ENCODE measurements at regions not wholly inside any gene's neighbourhood (a gene's known extent, or its start where the extent isn't known, plus 50 kb on each side); places are given as distances from the start of the nearest gene placed in this dataset.

- H3K9me3 ChIP-seq, result no peaks in the 10 kb centered on the region
- H3K27me3 ChIP-seq, result no peaks in the 10 kb centered on the region
- H3K4me1 ChIP-seq, result no peaks in the 10 kb centered on the region
- no peak overlapping the region for H3K27ac ChIP-seq
- 82 to 83% methylated on average over 4 of the region's 4 CpGs for WGBS, 2 donors
- TF ChIP-seq, protein P1, sequence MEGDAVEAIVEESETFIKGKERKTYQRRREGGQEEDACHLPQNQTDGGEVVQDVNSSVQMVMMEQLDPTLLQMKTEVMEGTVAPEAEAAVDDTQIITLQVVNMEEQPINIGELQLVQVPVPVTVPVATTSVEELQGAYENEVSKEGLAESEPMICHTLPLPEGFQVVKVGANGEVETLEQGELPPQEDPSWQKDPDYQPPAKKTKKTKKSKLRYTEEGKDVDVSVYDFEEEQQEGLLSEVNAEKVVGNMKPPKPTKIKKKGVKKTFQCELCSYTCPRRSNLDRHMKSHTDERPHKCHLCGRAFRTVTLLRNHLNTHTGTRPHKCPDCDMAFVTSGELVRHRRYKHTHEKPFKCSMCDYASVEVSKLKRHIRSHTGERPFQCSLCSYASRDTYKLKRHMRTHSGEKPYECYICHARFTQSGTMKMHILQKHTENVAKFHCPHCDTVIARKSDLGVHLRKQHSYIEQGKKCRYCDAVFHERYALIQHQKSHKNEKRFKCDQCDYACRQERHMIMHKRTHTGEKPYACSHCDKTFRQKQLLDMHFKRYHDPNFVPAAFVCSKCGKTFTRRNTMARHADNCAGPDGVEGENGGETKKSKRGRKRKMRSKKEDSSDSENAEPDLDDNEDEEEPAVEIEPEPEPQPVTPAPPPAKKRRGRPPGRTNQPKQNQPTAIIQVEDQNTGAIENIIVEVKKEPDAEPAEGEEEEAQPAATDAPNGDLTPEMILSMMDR (IDR thresholded peaks at IDR 0.05), result no peak
- no peak for TF ChIP-seq EP300 (IDR thresholded peaks at IDR 0.05)
- no peak for TF ChIP-seq POLR2A (IDR thresholded peaks at IDR 0.05)
- no peak for TF ChIP-seq POLR2AphosphoS5 (IDR thresholded peaks at IDR 0.05)
- DNase-seq, result no peak
- H3K36me3 ChIP-seq, result no peaks in the 10 kb centered on the region
- H3K4me3 ChIP-seq, result no peak overlapping the region
- intact Hi-C loops (cut with DNase I), result no loop called here
Observed at GRCh38 chr16:13291591-13292333, 390.4 kb downstream of the SHISA9 start.

DNA sequence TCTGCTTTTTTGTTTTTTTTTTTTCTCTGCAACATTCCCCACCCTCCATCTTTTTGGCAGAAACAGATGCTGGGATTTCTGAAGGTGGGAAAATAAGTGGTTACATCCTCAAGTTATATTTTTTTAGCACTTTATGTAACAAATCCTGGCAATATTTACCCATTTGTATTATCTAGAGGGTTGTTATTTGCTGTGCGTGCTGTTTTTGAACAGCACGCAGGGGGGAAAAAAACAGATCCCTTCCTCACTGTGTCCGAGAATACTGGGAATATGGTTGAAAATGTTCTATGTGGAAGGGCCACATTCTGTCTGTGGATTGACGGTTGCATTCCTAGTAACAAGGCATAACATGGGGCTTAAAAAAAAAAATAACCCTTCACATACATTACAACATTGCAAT, 394.8 kb downstream of the SHISA9 start:
- 91% methylated on average over 4 of the region's 4 CpGs for WGBS, 2 donors
- no peak overlapping the region for H3K27ac ChIP-seq
- intact Hi-C loops (cut with DNase I), result no loop called here
- no peaks in the 10 kb centered on the region for H3K36me3 ChIP-seq
- no peaks in the 10 kb centered on the region for H3K4me1 ChIP-seq
- TF ChIP-seq POLR2AphosphoS5 (IDR thresholded peaks at IDR 0.05), result no peak
- TF ChIP-seq EP300 (IDR thresholded peaks at IDR 0.05), result no peak
- TF ChIP-seq, protein P1 (IDR thresholded peaks at IDR 0.05), result no peak
- TF ChIP-seq POLR2A (IDR thresholded peaks at IDR 0.05), result no peak
- H3K27me3 ChIP-seq, result no peaks in the 10 kb centered on the region
- no peak overlapping the region for H3K4me3 ChIP-seq
- no peaks in the 10 kb centered on the region for H3K9me3 ChIP-seq
- DNase-seq, result no peak

GRCh38 chr16:13298666-13299065, 397.3 kb downstream of the SHISA9 start:
- TF ChIP-seq EP300 (IDR thresholded peaks at IDR 0.05), result no peak
- TF ChIP-seq, protein P1 (IDR thresholded peaks at IDR 0.05), result no peak
- intact Hi-C loops (cut with DNase I), result no loop called here
- DNase-seq, result no peak
- Histone ChIP-seq H3K4me1 (no peaks in the 10 kb centered on the region), H3K27ac (no peak overlapping the region), H3K27me3 (no peaks in the 10 kb centered on the region), H3K4me3 (no peak overlapping the region), H3K9me3 (no peaks in the 10 kb centered on the region), H3K36me3 (no peaks in the 10 kb centered on the region)
- 59 to 76% methylated on average over 5 of the region's 5 CpGs for WGBS, 2 donors

DNA sequence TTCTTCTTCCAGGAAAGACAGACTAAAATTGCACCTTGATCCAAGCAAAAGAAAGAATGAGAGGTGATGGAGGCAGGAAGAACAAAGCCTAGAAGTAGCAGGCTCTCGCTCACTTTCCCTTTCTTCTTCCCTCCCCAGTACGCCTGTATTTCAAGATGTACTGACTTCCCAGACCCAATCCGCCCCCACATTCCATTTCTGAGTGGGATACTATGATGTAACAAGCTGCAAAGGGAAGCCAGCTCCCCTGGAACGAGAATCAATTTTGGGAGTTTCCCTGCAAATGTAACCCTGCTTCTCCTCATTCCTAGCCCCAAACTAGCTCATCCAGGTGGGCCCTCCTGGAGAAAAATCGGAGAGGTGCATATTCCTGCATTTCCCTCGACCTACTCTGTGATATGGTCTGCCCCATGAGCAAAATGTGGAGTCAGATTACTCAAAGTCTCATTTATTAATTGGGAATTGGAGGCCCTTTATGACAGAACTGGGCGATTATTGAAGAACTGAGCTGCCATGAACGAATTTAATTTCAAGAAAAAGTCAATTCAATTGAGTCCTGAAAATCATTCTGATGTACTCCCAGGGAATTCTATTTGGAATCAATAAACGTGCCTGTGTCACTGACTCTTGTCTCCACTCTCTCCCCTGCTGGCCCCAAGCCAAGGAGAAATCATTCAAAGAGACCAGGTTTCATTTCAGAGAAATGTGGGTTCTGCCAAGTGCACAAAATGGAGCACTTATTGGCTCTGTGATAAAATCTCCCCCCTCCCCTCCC, 398.9 kb downstream of the SHISA9 start:
- no peaks in the 10 kb centered on the region for H3K27me3 ChIP-seq
- TF ChIP-seq POLR2AphosphoS5 (IDR thresholded peaks at IDR 0.05) (no peak), POLR2A (IDR thresholded peaks at IDR 0.05) (no peak), EP300 (IDR thresholded peaks at IDR 0.05) (no peak)
- TF ChIP-seq, protein P1 (IDR thresholded peaks at IDR 0.05), result no peak
- intact Hi-C loops (cut with DNase I), result no loop called here
- H3K4me1 ChIP-seq, result no peaks in the 10 kb centered on the region
- H3K4me3 ChIP-seq, result no peak overlapping the region
- DNase-seq, result no peak
- H3K36me3 ChIP-seq, result no peaks in the 10 kb centered on the region
- 64 to 69% methylated on average over 9 of the region's 9 CpGs for WGBS, 2 donors
- H3K9me3 ChIP-seq, result no peaks in the 10 kb centered on the region
- no peak overlapping the region for H3K27ac ChIP-seq

Measured in sigmoid colon (tissue), 6 donors.